GM18498 (cell line): ENCODE measurements at regions not wholly inside any gene's neighbourhood (a gene's known extent, or its start where the extent isn't known, plus 50 kb on each side); places are given as distances from the start of the nearest gene placed in this dataset.
A peak's percentile ranks its signal among the peaks of the same experiment; 100 is the strongest.
"Not testable (repeated sequence)": the region's sequence is repeated elsewhere in the genome, so short reads cannot be mapped to it uniquely, and the experiment has no call there.

ENCODE experiments used
- ATAC-seq: cut with Tn5 transposase; IDR thresholded peaks from one replicate; pipeline ENCODE4 v1.9.1; 2021; ENCODE audit warnings: mild to moderate bottlenecking, moderate library complexity; ENCODE audit not compliant: unreplicated experiment

DNA sequence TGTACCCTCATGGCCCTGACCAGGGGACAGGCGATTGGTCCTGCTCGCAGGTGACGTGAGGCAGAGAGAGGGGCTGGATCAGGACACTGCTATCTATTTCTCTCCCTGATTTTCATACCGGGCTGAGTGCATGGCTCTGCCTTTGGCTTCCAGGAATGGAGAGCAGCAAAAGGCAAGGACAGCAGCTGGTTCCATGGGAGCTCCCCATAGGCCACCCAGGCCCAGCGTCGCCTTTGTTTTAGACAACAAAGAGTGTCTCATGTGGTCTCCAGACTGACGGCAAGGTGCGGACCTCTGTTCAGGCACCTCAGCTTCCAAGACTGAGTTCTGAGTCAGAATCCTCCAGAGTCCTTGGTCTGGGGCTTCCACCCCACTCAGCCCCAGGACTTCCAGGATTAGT is 123.1 kb downstream of the VEGFA start:
- no peak for ATAC-seq

DNA sequence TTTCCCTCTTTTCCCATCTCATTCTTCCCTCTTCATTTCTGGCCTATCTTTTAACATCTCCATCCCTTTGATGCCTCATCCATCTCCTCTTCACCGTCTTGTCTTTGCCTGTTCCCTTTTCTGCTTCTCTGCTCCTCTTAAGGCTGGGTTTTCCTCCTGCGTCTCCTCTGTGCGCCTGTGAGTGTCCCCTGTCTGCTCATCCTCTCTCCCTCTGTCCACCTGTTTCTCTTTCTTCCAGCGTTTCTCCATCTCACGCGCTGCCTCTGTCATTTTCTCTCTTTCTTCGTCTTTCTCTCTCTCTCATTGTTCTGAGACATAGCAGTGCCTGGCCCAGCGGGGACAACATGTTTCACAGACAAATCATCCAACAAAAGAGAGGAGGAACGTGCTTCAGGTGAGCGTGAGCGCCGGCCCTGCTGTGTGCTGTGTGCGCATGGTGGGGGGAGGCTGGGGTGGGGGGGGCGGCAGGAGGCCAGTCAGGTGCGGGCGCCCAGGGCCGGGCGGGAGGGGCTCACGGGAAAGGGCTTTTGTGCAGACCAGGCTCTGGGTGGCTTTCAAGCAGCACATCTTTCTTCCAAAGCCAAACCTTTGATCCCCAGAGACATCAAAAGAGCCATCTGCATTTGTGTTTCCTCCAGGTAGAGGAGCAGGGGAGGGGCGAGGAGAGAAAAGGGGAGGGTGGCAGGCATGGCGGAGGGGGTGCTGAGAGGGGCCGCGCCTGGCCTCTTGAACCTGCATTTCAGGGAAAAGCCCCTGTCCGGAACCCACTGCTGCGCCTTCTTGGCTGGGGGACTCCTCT is 121.3 kb downstream of the VEGFA start:
- ATAC-seq: no peak

DNA sequence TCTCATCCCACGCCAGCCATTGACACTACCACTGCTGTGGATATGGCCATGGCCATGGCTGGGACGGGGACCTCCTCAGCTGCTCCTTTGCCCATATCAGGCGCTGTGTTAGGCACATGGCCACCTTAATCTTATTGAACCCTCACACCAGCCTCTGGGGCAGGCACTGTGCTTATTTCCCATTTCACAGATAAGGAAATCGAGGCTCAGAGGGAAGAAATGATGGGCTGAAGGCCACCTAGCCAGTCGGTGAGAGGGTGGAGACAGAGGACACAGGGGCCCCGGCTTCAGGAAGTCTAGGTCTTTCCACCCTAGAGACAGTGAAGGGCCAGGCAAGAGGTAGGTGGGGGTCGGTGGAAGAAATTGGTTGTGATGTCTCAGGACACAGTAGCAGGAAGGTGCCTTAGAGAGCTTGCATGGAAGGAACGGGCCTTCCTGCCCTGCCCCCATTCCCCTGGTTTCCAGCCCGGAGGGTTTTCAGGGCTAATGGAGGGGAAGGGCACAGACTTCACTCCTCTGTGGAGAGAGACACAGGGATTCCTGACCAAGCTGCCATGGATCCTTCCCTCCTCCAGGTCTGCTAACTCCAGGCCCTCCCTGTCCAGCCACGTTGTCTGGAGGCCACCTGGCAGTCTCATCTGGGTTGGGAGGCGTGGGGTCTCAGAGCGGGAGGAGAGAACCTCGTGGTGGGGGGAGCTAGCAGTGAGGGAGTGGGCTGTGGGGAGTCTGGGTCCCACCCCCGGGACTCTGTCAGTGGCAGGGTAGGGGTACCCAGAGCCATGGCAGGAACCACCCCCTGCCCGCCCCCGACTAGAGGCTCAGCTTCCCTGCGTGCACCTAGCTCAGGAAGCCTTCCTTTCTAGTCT is 120.4 kb downstream of the VEGFA start:
- ATAC-seq: no peak

DNA sequence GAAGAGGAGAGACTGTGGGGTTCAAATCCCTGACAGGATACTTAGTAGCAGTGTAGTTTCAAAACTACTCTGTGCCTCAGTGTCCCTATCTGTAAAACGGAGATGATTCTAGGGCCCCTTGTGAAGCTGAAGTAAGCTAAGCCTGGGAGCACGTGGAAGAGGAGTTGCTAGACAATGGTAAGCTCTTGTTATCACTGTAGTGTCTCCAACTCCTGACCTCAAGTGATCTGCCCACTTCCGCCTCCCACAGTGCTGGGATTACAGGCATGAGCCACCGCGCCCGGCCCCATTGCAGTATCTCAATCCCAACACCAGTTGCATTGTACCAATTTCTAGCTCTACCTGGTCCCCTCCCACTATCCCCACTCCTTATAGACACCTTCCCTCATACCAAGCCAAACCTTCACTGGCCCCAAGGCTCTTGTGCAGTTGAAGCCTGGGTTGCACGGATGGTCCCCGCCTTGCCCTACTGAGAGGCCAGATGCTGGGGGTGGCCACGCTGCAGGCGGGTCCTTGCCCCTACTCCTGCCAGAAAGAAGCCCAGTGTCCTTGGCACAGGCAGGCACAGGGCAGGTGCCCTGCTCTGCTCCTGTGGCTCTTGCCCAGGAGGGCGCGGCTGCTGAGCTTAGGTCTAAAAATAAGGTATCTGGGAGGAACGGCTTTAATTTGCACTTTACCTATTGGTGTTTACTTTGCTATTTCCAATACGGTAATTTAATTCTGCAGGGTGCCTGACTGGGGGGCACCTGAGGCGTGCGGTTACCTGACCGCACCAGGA is 118.1 kb downstream of the VEGFA start:
- ATAC-seq: no peak

DNA sequence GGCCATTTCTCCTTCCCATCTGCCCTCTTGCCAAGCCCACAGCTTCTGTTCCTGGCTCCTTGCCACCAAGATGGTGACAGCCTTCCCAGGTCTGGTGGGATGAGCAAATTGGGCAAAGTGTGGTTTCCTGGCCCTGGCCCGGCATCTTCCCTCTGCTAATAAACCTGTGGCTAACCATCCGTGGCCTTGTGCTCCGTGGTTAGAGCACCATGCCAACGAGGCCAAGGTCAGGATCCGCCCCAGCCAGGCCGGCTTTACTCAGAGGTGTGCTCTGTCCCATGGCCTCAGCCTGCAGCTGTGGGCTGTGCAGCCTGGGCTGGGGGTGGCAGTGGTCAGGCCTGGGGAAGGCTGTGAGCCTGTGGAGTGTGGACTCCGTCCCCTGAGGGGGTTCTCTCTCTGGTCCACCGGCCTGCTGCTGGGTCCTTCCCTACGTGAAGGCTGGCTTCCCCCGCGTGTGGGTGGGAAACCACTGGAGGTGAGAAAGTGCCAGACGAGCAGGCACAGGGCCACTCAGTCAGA is 117.4 kb downstream of the VEGFA start:
- ATAC-seq: no peak

DNA sequence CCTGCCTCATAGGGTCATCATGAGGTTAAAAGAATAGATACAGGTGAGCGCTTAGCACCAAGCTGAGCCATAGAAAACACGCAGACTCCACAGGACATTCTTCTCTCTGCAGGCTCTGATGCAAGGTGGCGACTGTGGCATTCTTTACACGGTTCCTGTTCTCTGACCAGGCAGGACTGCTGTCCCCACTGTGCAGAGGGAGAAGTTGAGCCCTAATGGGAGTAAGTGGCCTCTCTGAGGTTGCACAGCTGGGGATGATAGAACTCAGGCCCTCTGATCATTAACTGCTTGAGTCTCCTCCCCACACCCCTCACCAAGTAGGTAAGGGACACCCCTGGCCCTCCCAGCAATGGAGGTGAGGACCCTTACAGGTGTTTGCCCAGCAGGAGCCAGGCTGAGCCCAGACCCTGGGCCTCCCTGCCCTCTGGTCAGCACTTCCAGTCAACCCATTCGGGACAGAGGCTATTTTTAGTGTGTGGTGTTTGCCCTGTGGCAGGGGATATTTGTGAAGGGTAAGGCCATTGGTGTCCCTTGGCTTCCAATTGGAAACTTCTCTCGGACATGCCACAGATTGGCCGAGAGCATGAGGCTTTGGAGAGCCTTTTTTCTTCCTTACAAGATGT is 116.8 kb downstream of the VEGFA start:
- no peak for ATAC-seq

DNA sequence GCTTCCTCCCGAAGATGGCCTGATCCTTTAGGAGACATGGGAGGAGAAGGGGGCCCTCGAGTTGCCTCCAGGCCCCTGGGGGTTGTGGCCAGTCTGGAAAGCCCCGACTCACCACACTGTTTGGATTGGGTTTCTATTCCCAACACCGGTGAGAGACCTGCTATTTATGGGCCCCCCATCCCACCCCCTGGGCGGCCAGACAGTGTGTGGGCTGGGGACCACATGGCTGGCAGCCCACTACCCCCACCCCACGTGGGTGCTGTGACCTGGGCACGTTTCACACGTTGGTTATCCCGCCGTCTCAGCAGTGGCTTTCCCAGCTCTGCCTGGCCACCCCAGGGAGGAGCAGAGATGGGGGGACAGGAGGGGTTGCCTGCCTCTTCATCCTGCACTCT is 116.1 kb downstream of the VEGFA start:
- ATAC-seq: no peak

DNA sequence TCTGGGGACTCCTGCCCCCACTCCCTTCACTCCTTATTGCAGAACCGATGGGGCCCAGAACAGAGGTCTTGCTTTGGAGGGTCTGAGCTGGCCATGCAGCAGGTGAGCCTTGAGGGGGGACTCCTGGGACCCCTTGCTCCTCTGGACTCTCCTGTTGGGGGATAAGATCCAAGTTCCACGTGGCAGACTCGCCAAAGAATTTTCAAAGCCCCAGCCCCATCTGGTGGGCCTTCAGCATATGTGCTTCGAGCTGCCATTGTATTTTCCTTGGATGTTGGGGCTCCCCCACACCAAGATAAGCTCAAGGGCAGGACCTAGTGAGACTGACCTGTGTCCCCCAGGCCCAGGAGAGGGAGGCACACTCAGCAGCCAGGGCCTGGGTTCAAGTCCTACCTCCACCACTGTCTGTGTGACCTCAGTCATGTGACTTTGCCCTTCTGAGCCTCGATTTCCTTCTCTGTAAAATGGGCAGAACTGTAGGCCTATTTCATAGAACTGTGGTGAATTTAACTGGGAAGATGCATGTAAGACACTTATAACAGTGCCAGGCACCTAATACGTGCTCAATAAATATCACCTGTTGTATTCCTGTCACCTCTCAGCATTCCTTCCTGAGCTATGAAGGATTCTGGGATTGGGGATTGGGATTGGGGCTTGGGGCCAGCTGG is 115.5 kb downstream of the VEGFA start:
- no peak for ATAC-seq

DNA sequence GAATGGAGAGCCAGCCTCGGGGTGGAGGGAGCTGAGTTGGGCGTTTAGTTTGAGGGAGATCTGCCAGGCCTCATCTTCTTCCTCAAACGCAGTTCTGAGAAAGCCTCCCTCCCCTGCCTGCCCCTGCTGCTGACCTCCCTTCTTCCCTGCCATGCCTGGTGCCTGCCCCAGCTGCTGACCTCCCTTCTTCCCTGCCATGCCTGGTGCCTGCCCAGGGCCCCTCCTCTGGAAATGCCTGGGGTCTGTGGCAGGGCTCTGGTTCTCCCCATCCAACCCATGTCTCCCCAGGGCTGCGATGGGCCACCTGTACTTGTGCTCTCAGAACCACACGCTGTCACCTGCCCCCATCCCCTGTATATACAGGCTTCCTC is 114.6 kb downstream of the VEGFA start:
- no peak for ATAC-seq

DNA sequence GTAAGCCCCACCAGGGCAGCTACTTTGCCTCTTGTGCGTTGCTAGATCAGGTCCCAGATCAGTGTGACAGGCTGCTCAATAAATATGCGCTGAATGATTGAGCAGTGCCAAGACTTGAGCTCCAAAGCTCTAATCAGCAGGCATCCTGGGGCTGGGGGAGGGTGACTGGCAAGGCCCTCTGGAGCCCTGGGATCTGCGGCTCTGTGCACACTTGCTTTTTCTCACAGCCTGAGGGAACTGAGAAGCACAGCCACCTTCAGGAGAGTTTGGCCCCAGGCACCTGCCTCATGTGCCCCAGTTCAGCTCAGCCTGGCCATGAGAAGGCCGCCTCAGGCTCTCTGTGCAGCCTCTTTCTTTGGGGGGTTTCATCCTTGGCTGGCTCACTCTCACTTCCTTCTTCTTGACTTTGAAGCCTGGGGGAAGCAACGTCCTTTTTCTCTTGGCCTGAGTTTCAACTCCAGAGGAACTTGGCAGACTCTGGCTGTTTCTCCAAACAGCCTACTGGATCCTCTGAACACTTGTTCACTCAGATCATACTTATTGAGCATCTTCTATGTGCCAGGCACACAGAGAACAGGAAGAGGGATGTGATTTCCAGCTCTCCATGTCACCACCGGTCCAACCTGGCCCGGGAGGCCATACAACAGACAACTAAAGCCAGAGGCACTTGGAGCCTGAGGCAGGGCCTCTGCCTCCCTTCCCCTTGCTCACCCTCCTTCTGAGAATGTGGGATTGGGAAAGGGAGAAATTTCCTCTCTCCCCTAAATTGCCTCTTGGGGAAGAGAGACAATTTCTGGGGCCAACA is 114.0 kb downstream of the VEGFA start:
- ATAC-seq: peak; percentile 55

DNA sequence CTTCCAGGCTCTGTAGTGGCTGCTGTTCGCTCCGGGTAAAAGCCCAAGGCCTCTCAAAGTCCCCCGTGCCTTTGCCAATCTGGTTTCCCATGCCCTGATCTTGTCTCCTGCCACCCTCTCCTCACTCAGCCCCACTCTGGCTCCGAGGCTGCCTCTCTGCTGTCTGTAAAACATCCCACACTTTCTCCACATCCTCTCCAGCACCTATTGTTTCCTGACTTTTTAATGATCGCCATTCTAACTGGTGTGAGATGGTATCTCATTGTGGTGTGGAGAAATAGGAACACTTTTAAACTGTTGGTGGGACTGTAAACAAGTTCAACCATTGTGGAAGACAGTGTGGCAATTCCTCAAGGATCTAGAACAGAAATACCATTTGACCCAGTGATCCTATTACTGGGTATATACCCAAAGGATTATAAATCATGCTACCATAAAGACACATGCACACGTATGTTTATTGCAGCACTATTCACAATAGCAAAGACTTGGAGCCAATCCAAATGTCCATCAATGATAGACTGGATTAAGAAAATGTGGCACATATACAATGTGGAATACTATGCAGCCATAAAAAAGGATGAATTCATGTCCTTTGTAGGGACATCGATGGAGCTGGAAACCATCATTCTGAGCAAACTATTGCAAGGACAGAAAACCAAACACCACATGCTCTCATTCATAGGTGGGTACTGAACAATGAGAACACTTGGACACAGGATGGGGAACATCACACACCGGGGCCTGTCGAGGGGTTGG is 112.9 kb downstream of the VEGFA start:
- ATAC-seq: not testable (repeated sequence)

DNA sequence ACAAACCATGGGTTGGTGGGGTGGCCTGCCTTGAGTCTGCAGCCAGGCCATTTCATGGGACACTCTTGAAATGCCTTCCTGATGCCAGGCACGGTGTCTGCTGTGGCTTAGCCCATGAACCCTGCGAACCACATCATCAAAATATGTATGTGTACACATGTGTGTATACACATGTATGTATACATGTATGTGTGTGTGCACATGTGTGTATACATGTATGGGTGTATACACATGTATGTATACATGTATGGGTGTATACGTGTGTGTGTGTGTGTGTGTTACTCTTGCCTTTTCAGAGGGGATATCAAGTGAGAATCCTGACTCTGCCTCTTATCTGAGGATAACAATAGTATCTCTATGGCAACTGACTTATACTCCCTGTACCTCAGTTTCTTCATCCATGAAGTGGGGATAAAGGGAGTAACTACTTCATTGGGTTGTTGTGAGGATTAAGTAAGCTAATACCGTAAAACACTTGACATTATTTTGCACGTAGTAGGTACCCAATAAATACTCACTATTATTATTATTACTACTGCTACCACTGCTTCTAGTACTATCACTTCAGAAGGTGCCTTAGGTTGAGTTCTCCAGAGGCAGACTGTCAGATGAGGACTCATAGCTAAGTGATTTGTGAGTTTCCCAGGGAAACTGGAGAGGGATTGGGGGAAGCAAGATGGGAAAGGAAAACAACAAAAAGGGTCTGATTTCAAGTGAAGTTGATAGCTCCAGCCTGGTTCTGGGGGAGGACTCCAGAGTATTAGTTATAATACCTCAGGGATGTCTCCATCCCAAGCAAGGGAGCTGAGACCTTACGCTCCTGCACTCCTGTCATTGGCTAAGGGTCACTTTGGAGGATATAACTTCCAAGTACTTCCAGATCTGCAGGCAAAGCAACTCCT is 110.5 kb downstream of the VEGFA start:
- no peak for ATAC-seq

DNA sequence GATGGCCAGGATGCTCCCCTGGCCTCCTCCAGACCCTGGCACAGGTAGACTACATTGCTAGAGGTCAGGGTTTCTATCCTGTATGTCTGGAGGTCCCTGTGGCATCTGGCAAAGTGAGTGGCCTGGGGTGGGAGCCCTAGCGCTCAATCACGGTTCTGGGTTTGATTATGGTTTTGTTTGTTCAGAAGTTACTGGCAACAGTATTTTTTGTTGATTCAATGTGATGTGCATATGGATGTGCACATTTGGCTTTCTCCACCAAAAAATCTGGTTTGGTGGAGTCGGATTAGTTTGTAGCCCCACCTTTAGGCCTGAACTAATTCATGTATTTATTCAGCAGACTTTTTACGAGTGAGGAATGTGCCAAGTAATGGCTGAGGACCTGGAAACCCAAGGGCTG is 109.7 kb downstream of the VEGFA start:
- no peak for ATAC-seq

DNA sequence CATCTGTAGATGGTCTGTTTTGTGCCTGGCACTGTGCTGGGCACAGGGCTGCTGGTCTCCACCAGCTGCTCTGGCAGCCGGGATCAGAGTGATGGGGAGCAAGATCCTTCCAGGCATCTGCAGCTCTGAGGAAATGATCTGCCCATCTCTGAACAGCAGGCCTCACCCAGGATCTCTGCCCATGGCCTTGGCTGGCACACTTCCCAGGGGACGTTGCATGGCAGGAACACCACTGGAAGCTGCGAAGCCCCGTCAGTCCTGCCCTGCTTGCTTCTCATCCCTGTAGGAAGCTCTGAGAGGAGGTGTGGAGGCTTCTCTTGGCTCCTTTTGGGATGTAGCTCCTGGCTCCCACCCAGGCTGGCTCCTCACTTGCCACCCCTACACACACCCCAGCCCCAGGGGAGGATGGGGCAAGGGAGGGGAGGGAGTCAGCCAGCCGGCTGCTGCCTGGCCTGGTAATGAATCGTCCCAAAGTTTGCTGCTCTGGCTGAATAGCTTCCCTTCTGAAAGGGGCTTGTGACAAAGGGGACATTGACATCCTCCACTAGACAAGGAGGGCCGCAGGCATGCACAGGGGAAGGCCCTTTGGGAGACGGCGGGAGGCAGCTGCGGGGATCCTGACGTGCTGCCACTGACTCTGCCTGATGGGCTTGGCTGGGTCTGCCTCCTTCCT is 108.9 kb downstream of the VEGFA start:
- no peak for ATAC-seq

DNA sequence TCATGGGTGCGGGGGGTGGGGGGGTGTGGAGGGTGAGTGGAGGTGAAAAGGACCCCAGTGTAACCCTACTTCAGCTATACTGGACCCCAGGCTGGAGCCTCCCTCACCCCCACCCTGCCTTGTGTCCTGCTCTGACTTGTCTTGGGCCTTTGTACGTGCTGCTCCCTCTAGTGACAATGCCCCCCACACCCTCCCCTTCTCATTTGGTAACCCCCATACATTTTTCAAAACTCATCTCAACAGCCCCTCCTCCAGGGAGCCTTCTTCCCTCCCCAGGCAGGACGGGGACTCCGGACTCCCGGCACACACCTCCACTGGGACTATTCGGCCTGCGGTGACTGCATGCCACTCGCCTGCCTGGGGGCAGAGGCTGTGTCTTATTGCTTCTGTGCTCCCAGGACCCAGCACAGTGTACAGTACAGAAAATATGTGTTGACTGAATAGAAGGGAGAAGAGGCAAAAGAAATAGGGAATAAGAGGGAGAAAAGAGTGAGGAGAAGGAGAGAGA is 108.2 kb downstream of the VEGFA start:
- no peak for ATAC-seq

DNA sequence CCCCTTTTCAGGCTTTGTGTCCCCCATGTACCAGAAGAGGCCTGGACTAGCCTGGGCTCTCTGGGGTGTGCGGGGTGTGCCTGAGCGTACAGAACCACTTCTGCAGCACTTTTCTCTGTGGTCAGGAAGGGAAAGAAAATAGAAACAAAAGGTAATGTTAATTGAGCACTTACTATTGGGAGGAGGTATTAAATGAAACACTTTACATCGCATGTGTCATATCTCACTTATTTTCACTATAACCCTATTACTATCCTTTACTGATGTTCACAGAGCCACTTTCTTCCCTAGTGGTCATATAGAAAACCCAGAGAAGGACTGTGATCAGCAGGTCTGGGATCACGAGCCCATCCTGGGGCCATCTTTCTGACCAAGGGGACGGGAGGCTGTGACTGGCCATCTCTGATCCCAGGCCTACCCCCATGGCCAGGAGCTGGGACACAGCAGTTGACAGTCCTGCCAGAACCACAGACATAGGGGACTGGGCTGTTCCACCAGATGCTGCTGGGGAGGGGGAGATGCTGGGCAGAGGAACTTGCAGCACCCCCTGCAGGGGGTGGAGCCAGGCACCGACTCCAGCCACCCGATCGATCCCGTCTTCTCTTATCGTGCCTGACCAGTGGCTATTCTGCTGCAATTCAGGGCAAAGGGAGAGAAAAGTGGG is 107.6 kb downstream of the VEGFA start:
- ATAC-seq: no peak
